ENCODE measurements at regions not wholly inside any gene's neighbourhood (a gene's known extent, or its start where the extent isn't known, plus 50 kb on each side); places are given as distances from the start of the nearest gene placed in this dataset.

GRCh38 chr9:18075253-18075952 lies 398.6 kb upstream of the ADAMTSL1 start:
- H3K9me3 ChIP-seq (ENCODE audit: control insufficient read depth in 1 of 2, insufficient read depth in 1 of 2, low read depth in 1 of 2, low read length in 2 of 2), result peaks cover 0 to 5% of the 10 kb centered on the region in 2 experiments; a peak in 1 of 4 replicates
- no peak overlapping the region for H3K27ac ChIP-seq (ENCODE audit: low read depth, low read length)
- intact Hi-C loops (cut with micrococcal nuclease), result no loop called here
- H3K9me2 ChIP-seq (ENCODE audit: insufficient read depth), result no peaks in the 10 kb centered on the region
- no peak overlapping the region for H3K4me2 ChIP-seq (ENCODE audit: low read length)
- no peaks in the 10 kb centered on the region for H3K36me3 ChIP-seq (ENCODE audit: control insufficient read depth in 1 of 2, insufficient read depth in 2 of 2, low read length in 2 of 2)
- RAD21 ChIA-PET (ENCODE audit: low non-redundant PET in 1 of 2, low total read pairs in 2 of 2, uncharacterized antibody in 2 of 2, unreplicated experiment in 2 of 2), result no interaction called here
- no peak for DNase-seq (ENCODE audit: low read depth, low spot score)
- ATAC-seq, result no peak
- no peak overlapping the region for H2AFZ ChIP-seq (ENCODE audit: low read depth, low read length, poor library complexity, severe bottlenecking)
- no peak for TF ChIP-seq JUND (IDR thresholded peaks at IDR 0.05)
- H4K20me1 ChIP-seq (ENCODE audit: insufficient read depth), result no peaks in the 10 kb centered on the region
- H3K4me1 ChIP-seq (ENCODE audit: control insufficient read depth in 1 of 2, insufficient read depth in 2 of 2, low read length in 2 of 2), result no peaks in the 10 kb centered on the region
- H3K9ac ChIP-seq (ENCODE audit: low read length), result no peak overlapping the region
- POLR2A ChIA-PET, result no interaction called here
- CTCF ChIA-PET, result no interaction called here
- BruUV-seq (replicated peaks), result no TSS peak
- no peak overlapping the region for H3K4me3 ChIP-seq (replicated peaks in 1 of 2; ENCODE audit: low read depth in 1 of 2, low read length in 2 of 2)
- H3K27me3 ChIP-seq (ENCODE audit: insufficient read depth, low read length), result no peaks in the 10 kb centered on the region
- no peaks in the 10 kb centered on the region for H3K79me2 ChIP-seq (ENCODE audit: insufficient read depth, low read length)

DNA sequence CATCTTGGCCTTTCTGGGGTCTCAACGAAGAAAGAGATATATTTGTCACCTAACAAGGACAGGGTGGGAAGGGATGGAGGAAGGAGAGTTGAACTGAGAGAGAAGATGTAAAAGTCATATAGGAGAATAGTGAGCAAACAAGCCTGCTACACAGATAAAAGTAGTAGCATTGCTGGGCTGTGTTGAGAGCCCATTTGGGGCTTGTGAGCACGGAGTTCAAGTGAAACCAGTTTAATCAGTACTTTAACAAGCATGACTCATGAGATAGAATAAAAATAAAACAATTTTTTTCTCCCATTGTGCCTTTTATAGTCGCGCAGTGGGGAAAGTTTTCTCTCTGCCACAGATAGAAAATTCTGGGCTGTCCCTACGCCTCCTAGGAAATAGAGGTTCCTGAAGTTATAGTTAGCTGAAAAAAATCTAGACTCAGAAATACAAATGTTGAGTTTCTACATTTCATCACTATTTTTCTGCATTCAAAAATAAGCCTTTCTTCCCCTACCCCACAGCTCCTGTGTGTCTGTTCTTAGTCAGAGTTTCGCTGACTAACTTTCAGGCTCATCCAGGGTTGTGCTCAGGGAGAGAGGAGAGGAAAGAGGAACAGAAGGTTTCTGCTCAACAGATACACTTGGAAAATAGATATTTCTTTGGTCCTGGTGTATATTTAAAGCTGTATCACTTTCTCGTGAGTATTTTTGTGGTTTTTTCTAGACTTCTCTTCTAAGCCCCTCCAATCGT lies 395.8 kb upstream of the ADAMTSL1 start:
- Histone ChIP-seq H2AFZ (ENCODE audit: low read depth, low read length, poor library complexity, severe bottlenecking) (no peak overlapping the region), H4K20me1 (ENCODE audit: insufficient read depth) (no peaks in the 10 kb centered on the region), H3K27ac (ENCODE audit: low read depth, low read length) (no peak overlapping the region), H3K4me3 (replicated peaks in 1 of 2; ENCODE audit: low read depth in 1 of 2, low read length in 2 of 2) (no peak overlapping the region), H3K4me2 (ENCODE audit: low read length) (no peak overlapping the region), H3K4me1 (ENCODE audit: control insufficient read depth in 1 of 2, insufficient read depth in 2 of 2, low read length in 2 of 2) (no peaks in the 10 kb centered on the region), H3K9me2 (ENCODE audit: insufficient read depth) (no peaks in the 10 kb centered on the region), H3K79me2 (ENCODE audit: insufficient read depth, low read length) (no peaks in the 10 kb centered on the region), H3K27me3 (ENCODE audit: insufficient read depth, low read length) (no peaks in the 10 kb centered on the region), H3K9ac (ENCODE audit: low read length) (no peak overlapping the region), H3K9me3 (ENCODE audit: control insufficient read depth in 1 of 2, insufficient read depth in 1 of 2, low read depth in 1 of 2, low read length in 2 of 2) (peaks cover 0 to 5% of the 10 kb centered on the region in 2 experiments; a peak in 1 of 4 replicates), H3K36me3 (ENCODE audit: control insufficient read depth in 1 of 2, insufficient read depth in 2 of 2, low read length in 2 of 2) (no peaks in the 10 kb centered on the region)
- ChIA-PET CTCF (no interaction called here), RAD21 (ENCODE audit: low non-redundant PET in 1 of 2, low total read pairs in 2 of 2, uncharacterized antibody in 2 of 2, unreplicated experiment in 2 of 2) (no interaction called here), POLR2A (no interaction called here)
- no peak for DNase-seq (ENCODE audit: low read depth, low spot score)
- intact Hi-C loops (cut with micrococcal nuclease), result no loop called here
- TF ChIP-seq YY1 (IDR thresholded peaks at IDR 0.05; ENCODE audit: extremely low read depth, insufficient replicate concordance, low read depth, low read length) (no peak), ELF1 (IDR thresholded peaks at IDR 0.05; ENCODE audit: borderline replicate concordance, low read depth) (no peak), RAD21 (IDR thresholded peaks at IDR 0.05; ENCODE audit: low read depth) (no peak), ZNF274 (IDR thresholded peaks at IDR 0.05; ENCODE audit: low read depth, low read length) (no peak), ATF3 (IDR thresholded peaks at IDR 0.05) (no peak)
- no TSS peak for BruUV-seq (replicated peaks)
- ATAC-seq, result no peak
